ENCODE measurements at regions not wholly inside any gene's neighbourhood (a gene's known extent, or its start where the extent isn't known, plus 50 kb on each side); places are given as distances from the start of the nearest gene placed in this dataset.

- H4K20me1 ChIP-seq (ENCODE audit: insufficient read depth, low read length) = no peaks in the 10 kb centered on the region
- H2AFZ ChIP-seq (ENCODE audit: insufficient read depth, low read depth, low read length, poor library complexity, severe bottlenecking) = no peak overlapping the region
- no peaks in the 10 kb centered on the region for H3K36me3 ChIP-seq (replicated peaks in 1 of 2; ENCODE audit: control insufficient read depth in 1 of 2, insufficient read depth in 2 of 2, low read length in 2 of 2)
- no peaks in the 10 kb centered on the region for H3K27me3 ChIP-seq (ENCODE audit: control insufficient read depth in 2 of 2, insufficient read depth in 2 of 2, low read length in 2 of 2)
- no peak for DNase-seq
- H3K79me2 ChIP-seq (ENCODE audit: insufficient read depth, low read length) = no peaks in the 10 kb centered on the region
- Mint-ChIP-seq H3K9me3 (peaks cover 6 to 15% (median 7%) of the 10 kb centered on the region in 7 donors), H3K4me3 (no peak overlapping the region), H3K27ac (no peak overlapping the region), H3K36me3 (no peaks in the 10 kb centered on the region), H3K4me1 (no peaks in the 10 kb centered on the region), H3K27me3 (ENCODE audit: low read depth in 3 of 3) (peaks cover 0 to 5% (median 0%) of the 10 kb centered on the region in 3 donors)
- intact Hi-C loops (cut with micrococcal nuclease) = no loop called here
- no peak overlapping the region for H3K4me3 ChIP-seq (replicated peaks in 1 of 3; ENCODE audit: low read depth in 2 of 3, low read length in 3 of 3)
- no peaks in the 10 kb centered on the region for H3K4me1 ChIP-seq (ENCODE audit: control insufficient read depth in 1 of 2, insufficient read depth in 2 of 2, low read length in 2 of 2)
- no peak overlapping the region for H3K4me2 ChIP-seq (replicated peaks; ENCODE audit: extremely low read depth, low read length, poor library complexity, severe bottlenecking)
- no peak for TF ChIP-seq CTCF (IDR thresholded peaks at IDR 0.05)
- H3K27ac ChIP-seq (ENCODE audit: low read depth in 1 of 2, low read length in 2 of 2) = no peak overlapping the region
- no peak overlapping the region for H3K9ac ChIP-seq (ENCODE audit: insufficient read depth, low read length, poor library complexity, severe bottlenecking)
- H3K9me3 ChIP-seq (replicated peaks in 1 of 2; ENCODE audit: control insufficient read depth in 1 of 2, insufficient read depth in 1 of 2, low read length in 2 of 2) = peaks cover 0 to 4% of the 10 kb centered on the region in 2 donors
These were observed 259.1 kb upstream of the NOCT start for GRCh38 chr4:138756519-138756918.

GRCh38 chr4:138751309-138751708 lies 264.3 kb upstream of the NOCT start:
- Histone ChIP-seq H3K4me3 (replicated peaks in 1 of 3; ENCODE audit: low read depth in 2 of 3, low read length in 3 of 3) (no peak overlapping the region), H3K27ac (ENCODE audit: low read depth in 1 of 2, low read length in 2 of 2) (no peak overlapping the region), H3K4me2 (replicated peaks; ENCODE audit: extremely low read depth, low read length, poor library complexity, severe bottlenecking) (no peak overlapping the region), H3K27me3 (ENCODE audit: control insufficient read depth in 2 of 2, insufficient read depth in 2 of 2, low read length in 2 of 2) (no peaks in the 10 kb centered on the region), H3K4me1 (ENCODE audit: control insufficient read depth in 1 of 2, insufficient read depth in 2 of 2, low read length in 2 of 2) (no peaks in the 10 kb centered on the region), H3K79me2 (ENCODE audit: insufficient read depth, low read length) (no peaks in the 10 kb centered on the region), H3K36me3 (replicated peaks in 1 of 2; ENCODE audit: control insufficient read depth in 1 of 2, insufficient read depth in 2 of 2, low read length in 2 of 2) (no peaks in the 10 kb centered on the region), H3K9ac (ENCODE audit: insufficient read depth, low read length, poor library complexity, severe bottlenecking) (no peak overlapping the region), H2AFZ (ENCODE audit: insufficient read depth, low read depth, low read length, poor library complexity, severe bottlenecking) (no peak overlapping the region), H3K9me3 (replicated peaks in 1 of 2; ENCODE audit: control insufficient read depth in 1 of 2, insufficient read depth in 1 of 2, low read length in 2 of 2) (peaks cover 0 to 4% of the 10 kb centered on the region in 2 donors), H4K20me1 (ENCODE audit: insufficient read depth, low read length) (no peaks in the 10 kb centered on the region)
- intact Hi-C loops (cut with micrococcal nuclease) = no loop called here
- no peak for TF ChIP-seq CTCF (IDR thresholded peaks at IDR 0.05)
- no peak overlapping the region for H3K4me3 Mint-ChIP-seq
- no peak for DNase-seq
- H3K9me3 Mint-ChIP-seq = peaks cover 4 to 17% (median 8%) of the 10 kb centered on the region in 7 donors
- H3K36me3 Mint-ChIP-seq = no peaks in the 10 kb centered on the region
- no peaks in the 10 kb centered on the region for H3K4me1 Mint-ChIP-seq
- no CpG with 5 or more reads among the region's 3 CpGs for WGBS (ENCODE audit: insufficient coverage)
- H3K27me3 Mint-ChIP-seq (ENCODE audit: low read depth in 3 of 3) = peaks cover 0 to 14% (median 0%) of the 10 kb centered on the region in 3 donors
- H3K27ac Mint-ChIP-seq = no peak overlapping the region

Measured in CD14-positive monocyte (primary cell).